SK-N-SH (cell line): ENCODE measurements at regions not wholly inside any gene's neighbourhood (a gene's known extent, or its start where the extent isn't known, plus 50 kb on each side); places are given as distances from the start of the nearest gene placed in this dataset.

ENCODE experiments used
- CTCF ChIP-seq: fragments of 200-600 bp; sonication (generic); IDR thresholded peaks from 2 replicates; pipeline ENCODE4 v1.6.1; 2017; ENCODE audit warnings: antibody characterized with exemption, mild to moderate bottlenecking, moderate library complexity
- EP300 ChIP-seq, 2 experiments: IDR thresholded peaks; 2 replicates each; pipeline versions ENCODE4 v1.4.0 to v1.6.1; 2012; ENCODE audit warnings: borderline replicate concordance in 1 of 2, low read depth in 1 of 2, low read length in 1 of 2
- EZH2phosphoT487 ChIP-seq: fragments of 200-600 bp; sonication (generic); IDR thresholded peaks from 2 replicates; pipeline ENCODE4 v1.6.1; 2017; ENCODE audit warnings: low read depth, mixed run types, mild to moderate bottlenecking, antibody characterized with exemption, moderate library complexity, borderline replicate concordance
- GABPA ChIP-seq: IDR thresholded peaks from 2 replicates; pipeline ENCODE4 v1.4.0; 2012; ENCODE audit warnings: low read depth, mild to moderate bottlenecking
- IRF3 ChIP-seq: fragments of 150-350 bp; IDR thresholded peaks from 2 replicates; pipeline ENCODE4 v1.6.1; 2016; ENCODE audit warnings: mild to moderate bottlenecking, low read depth, low read length
- JUND ChIP-seq: IDR thresholded peaks from 2 replicates; pipeline ENCODE4 v1.4.0; 2012
- MEF2A ChIP-seq: IDR thresholded peaks from 2 replicates; pipeline ENCODE4 v1.4.0; 2012; ENCODE audit warnings: low read depth, borderline replicate concordance
- POLR2AphosphoS5 ChIP-seq: IDR thresholded peaks from 2 replicates; pipeline ENCODE4 v1.6.1; 2012; ENCODE audit warnings: low read depth, low read length
- RAD21 ChIP-seq: IDR thresholded peaks from 2 replicates; pipeline ENCODE4 v1.6.1; 2012; ENCODE audit warnings: mild to moderate bottlenecking, low read length
- RCOR1 ChIP-seq: fragments of 150-350 bp; IDR thresholded peaks from 2 replicates; pipeline ENCODE4 v1.6.1; 2017; ENCODE audit warnings: antibody characterized with exemption, low read length
- RFX5 ChIP-seq: IDR thresholded peaks from 2 replicates; pipeline ENCODE4 v1.6.1; 2012; ENCODE audit warnings: mild to moderate bottlenecking, improper control_type of control experiment, low read length
- SMC3 ChIP-seq: IDR thresholded peaks from 2 replicates; pipeline ENCODE4 v1.6.1; 2012; ENCODE audit warnings: low read depth, low read length, improper control_type of control experiment
- TAF1 ChIP-seq: IDR thresholded peaks from 2 replicates; pipeline ENCODE4 v1.6.1; 2012; ENCODE audit warnings: low read depth, mild to moderate bottlenecking, low read length, moderate library complexity, borderline replicate concordance
- YY1 ChIP-seq: IDR thresholded peaks from 2 replicates; pipeline ENCODE4 v1.4.0; 2012; ENCODE audit warnings: low read depth, mild to moderate bottlenecking

- TF ChIP-seq GABPA (no peak), EP300 (IDR thresholded peaks at IDR 0.05; ENCODE audit: borderline replicate concordance in 1 of 2, low read depth in 1 of 2, low read length in 1 of 2) (no peak), CTCF (no peak), RAD21 (no peak), POLR2AphosphoS5 (no peak), JUND (no peak), RCOR1 (no peak), TAF1 (no peak), EZH2phosphoT487 (no peak), SMC3 (no peak), MEF2A (no peak), YY1 (no peak), IRF3 (no peak), RFX5 (no peak)
Measured at GRCh38 chr21:26784974-26785373, 60.2 kb downstream of the ADAMTS1 start.
